Muscle of back (tissue), 3 donors: ENCODE measurements at regions not wholly inside any gene's neighbourhood (a gene's known extent, or its start where the extent isn't known, plus 50 kb on each side); places are given as distances from the start of the nearest gene placed in this dataset.
A peak's percentile ranks its signal among the peaks of the same experiment; 100 is the strongest.
"Not testable (repeated sequence)": the region's sequence is repeated elsewhere in the genome, so short reads cannot be mapped to it uniquely, and the experiment has no call there.

Experiments
- DNase-seq, 3 donors: peaks; one replicate each; pipeline versions ENCODE4 v3.0.0 to v3.0.0-alpha.2; 2013

DNA sequence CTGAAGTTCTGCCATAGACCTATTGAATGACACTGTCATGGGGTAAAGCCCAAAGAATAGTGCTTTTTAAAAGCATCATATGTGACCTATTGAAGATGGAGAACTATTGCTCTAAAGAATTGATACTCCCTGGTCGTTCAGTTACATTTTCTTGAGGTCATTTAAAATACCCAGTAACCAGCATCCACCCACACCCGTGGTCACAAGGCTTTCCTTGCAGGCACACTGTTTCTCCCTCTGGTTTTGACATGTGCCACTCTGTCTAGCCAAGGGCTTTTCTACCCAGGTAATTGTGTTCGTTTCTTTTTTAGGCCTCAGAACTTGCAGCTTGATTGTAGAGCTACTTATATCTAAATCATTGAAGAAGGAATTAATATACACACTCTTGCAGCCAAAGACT, 68.3 kb upstream of the LYZL2 start:
- DNase-seq: no peak

DNA sequence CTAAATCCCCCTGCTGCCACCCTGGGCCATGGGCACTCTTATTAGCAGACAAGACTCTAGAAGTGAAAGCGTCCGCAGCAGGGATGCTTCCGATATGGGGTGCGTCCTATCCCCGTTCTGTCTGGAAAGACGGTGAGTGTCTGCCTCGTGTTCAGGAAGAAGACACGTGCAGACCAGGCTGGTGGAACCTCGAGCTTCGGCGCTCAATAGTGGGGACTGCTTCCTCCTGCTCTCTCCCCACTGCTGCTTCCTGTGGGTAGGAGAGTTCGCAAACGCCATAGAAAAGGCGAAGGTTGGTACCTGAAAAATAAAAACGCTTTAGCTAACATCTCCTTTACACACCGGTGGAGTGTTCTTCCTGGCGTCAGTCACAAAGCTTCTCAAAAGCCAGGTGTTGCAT, 67.7 kb upstream of the LYZL2 start:
- DNase-seq: not testable (repeated sequence)

DNA sequence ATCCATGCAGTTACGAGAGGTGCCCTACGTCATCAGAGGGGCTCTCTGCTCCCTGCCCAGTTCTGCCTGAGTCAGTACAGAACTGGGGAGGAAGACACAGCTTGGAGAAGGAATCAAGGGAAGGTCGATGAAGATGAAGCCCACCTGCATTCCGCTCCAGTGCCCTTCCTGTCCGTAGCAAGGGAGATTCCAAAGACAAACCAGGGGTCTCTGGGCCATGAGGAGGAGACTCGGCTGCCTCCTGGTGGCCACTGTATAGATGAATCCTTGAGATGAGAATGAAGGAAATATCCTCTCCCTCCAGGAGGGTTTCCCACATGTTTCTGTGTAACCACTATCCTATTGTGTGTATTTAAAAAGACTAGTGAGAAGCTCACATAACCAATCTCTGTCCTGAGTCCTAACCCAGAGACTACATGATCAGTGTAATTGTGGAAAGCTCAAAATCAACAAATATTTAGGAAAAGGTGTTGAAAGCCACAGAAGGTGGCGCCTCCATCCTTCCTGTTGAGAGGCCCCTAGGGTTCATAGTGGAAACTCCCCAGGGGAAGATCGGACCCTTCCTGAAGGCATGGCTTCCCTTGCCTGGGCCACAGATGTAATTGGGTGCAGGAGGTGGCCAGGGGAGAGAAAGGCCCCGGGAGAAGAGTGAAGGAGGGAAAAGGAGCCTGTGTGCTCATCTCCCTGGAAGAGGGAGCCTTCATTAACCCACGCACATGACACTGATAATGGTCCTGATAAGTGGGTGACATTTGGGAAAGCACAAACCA, 67.0 kb upstream of the LYZL2 start:
- not testable (repeated sequence) for DNase-seq

DNA sequence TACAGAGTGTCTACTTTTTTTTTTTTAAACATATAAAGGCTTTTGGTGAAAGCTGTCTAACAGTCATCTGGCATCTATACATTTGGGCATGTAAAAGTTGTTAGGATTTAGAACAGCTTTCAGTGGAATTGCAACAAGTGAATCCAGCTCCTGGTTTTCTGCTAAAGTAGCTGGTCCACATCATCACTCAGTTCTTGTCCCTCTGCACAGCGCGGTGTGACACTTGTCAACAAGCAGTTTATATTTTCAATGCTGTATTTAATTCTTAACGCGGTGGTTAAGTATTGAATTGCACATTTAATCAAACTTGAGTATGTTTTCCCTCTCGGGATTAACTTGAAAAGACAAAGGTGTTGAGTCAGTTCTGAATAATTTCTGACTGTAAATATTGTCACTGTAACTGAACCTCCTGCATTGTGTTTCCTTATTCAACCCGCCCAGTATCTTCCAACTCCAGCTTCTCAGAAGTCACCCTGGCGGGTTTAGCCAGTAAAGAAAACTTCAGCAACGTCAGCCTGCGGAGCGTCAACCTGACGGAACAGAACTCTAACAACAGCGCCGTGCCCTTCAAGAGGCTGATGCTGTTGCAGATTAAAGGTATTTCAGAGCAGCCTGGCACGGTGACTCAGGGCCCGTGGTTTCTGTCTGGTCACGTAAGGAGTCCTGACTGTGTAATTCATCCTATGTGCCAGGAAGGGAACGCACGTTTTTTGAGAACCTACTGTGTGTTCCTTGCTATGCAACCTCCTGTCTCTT, 66.1 kb upstream of the LYZL2 start:
- not testable (repeated sequence) for DNase-seq

DNA sequence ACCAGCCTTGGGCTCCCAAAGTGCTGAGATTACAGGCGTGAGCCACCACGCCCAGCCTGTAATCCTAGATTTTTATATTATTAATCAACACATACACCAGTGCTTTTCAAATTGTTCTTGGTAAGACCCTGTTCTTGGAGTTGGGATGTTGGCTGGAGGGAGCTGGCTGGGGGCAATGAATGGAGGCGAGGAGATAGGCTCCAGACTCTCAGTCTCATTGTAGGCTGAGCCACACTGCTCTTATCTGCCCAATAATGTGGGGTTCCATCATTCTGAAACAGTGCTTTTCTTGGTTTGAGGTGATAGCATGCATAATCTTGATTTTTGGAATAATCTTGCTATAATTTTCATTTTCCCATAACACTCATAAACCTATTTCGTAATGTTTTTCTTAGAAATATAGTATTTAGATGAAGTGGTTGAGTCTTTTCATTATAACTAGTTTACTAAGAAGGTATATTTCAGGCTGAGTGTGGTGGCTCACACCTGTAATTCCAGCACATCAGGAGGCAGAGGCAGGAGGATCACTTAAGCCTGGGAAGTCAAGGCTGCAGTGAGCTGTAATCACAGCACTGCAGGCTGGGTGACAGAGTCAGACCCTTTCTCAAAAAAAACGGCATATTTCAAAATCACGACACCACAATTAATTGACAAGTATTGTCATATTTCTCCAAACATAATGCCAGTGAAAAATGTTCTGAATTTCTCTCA, 65.1 kb upstream of the LYZL2 start:
- DNase-seq: no peak

DNA sequence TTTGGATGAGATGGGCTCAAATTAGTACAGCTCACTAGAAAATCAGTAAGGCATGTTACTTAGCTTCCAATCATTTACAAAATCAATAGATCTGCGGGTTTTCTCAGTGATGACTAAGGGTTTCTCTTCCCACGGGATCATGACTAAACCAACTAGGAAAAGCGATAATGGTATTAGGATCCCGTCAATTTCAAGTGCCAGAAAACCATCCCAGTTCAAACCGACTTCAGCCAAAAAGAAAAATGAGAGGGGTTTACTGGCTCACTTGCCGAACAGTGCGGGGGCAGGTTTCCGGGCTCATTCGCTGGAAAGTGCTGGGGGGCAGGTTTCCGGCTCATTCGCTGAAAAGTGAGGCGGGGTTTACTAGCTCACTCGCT, 62.1 kb upstream of the LYZL2 start:
- peak; percentile 40 to 95 (median 82) for DNase-seq

DNA sequence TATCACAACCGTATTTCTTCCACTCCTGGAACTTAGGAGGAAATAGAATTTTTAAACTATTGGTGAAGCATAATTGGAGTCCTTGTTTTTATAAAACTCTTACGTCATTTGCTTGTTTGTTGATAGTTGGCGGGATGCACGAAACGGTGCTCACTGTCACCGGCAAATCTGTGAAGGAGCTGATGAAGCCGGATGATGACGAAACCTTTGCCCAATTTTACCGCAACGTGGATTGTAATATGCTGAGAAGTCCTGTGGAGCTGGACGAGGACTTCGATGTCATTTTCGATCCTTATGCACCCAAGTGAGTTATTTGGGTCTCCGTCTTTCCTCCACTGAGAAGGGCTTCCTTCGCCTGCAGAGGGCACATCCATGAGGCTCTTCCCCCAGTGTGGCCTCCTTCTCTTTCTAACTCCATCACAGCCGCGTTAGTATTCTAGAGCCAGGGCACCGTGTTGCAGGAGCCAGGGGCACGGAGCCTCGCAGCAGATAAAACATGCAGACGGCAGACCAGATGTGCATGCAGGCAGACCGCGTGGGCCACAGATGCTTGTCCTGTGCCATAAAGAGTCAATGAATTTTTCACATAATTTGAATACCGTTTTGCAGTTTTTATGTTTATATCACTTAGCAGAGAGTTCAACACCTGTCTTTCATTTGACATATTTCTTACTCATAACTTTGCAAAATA, 61.5 kb upstream of the LYZL2 start:
- DNase-seq: not testable (repeated sequence)

DNA sequence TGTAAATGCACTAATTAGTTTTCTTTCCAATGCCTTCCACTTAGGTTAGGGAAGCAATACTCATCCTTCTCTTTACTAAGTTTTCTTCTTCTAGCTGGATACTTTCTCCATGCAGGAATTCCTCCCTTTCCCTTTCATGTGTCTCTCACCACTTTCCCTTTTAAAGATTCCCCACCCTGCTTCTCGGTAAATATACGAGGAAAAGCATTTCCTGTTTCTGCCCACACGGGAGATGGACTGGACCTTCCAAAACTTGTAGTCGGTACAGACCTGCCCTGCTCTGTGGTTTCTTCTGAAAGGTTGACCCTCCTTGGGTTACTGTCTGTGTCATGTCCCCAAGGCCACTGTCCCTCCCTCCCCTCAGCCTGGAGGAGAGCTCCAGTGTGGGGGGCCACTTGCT, 58.9 kb upstream of the LYZL2 start:
- DNase-seq: no peak

DNA sequence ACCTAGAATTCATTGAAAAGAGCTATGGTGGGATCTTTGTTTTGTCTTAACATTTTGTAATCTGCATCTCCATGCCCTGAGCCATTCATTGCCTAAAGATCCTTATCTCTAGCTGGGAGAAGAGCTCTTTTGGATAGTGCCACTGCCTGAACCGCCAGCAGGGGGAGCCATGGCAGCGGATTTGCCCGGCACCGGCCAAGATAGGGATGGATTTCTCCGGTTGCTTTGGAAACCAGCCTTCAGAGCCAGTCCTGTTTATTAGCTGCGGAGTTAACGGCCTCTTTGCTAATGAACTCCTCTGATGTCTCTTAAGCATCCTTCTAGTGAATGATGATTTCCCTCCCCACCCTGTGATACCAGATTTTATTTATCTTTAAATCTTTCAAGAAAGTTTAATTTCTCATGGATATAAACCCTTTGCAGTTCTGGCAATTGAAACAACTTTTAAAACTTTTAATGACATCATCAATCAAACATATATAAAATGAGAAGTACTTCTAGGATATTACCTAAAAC, 58.2 kb upstream of the LYZL2 start:
- peak; percentile 68 to 89 (median 85) for DNase-seq

DNA sequence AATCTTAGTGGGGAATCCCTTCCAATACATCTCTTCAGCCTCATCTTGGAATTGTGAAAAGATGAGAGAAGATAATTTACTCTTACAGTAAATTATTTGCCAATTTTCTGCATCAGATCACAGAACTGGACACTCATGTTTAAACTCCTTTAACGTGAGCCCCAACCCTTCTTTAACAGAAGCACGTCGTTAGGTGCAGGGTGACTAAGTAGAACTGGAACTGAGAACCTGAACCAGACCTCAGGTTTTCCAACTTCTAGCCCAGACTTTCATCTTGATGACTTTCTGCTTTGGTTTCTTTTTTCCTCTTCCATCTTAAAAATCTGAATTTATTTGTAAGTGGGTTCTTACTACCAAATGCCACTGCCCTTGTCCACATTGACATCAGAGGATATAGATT, 57.2 kb upstream of the LYZL2 start:
- DNase-seq: no peak

DNA sequence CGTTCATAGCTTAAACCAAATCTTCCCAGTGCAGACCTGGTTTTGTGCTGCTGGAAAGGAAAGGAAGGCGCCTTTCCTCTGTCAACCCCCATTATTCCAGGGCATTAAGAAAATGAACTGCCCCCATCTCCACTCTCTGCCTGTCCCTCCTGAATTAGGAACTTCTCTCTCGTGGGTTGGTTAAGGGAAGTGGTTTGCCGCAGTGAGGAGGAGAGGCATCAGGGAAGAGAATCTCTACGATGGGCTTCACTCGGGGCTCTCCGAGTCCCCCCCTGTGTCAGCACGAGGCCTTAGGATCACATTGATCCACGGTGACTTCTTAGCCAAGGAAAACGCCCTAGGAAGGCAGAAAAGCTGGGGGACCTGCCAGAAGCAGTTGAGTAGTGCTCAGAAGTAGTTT, 53.9 kb upstream of the LYZL2 start:
- DNase-seq: no peak

DNA sequence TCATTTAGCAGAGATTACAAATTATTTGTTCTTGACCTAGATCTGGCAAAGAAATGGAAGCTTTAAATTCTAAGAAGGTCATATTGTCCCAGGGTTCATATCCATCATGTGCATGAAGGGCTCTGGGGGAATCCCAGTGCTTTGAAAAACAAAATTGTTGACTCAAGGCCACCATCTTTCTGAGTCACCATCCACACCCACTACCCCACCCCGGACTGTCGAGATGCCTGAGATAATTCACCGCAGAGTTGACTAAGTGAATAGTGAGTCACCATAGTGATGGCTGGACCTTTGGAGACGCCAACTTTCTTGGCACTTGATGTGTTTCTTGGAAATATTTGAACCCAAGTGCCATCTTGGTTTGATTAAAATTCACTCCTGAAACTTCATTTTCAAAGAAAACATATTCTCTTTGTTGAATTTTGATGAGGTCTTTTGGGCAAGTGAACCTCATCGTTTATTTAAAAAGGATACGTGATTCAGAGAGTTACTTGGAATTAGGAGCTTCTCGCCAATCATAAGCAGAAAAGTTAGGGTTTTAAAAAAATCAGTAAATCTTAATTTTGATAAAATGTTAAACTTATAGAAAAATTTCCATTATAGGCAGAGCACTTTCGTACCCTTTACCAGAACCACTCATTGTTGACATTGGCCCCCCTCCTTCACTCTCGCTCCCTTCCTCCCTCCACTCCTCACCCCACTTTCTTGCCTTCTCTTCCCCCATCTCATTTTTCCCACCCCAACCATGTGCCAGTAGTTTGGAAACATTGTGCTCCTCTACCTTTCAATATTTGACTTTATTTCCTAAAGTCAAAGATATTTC, 53.0 kb upstream of the LYZL2 start:
- DNase-seq: peak in 1 of 3 donors; percentile 91

DNA sequence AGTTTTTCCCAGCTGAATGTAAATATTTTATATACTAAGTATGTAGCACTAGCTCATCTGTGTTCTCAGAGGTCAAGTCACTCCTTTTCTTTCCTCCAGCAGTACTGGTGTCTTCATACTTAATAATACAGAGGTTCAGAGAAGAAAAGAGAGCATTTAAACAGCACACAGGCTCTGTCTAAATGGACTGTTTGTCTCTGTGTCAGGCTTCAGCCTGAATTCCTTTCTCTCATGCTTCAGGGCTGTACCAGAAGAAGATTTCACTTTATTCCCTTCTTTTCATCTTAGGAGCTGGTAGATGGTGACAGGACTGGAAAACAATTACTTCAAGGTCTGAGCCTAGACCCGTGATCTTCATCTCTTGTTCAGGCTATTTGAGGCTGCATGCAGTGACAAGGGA, 51.4 kb upstream of the LYZL2 start:
- DNase-seq: no peak
